Karpas-422 (cell line): ENCODE measurements at regions not wholly inside any gene's neighbourhood (a gene's known extent, or its start where the extent isn't known, plus 50 kb on each side); places are given as distances from the start of the nearest gene placed in this dataset.

Experiments
- DNase-seq: peaks from one replicate; pipeline ENCODE4 v3.0.0-alpha.2; 2015
- H2AFZ ChIP-seq: fragments of 200-600 bp; sonication (generic); 2 replicates; pipeline ENCODE4 v1.6.1; 2014; ENCODE audit warnings: antibody characterized with exemption, low read length, mixed read lengths
- H3K27ac ChIP-seq: fragments of 200-600 bp; sonication (generic); 2 replicates; pipeline ENCODE4 v1.5.1; 2014; ENCODE audit warnings: mild to moderate bottlenecking, low read length, moderate library complexity
- H3K27me3 ChIP-seq: fragments of 200-600 bp; sonication (generic); 2 replicates; pipeline ENCODE4 v1.6.1; 2014; ENCODE audit warnings: low read length, mixed read lengths
- H3K36me3 ChIP-seq: fragments of 200-600 bp; sonication (generic); 2 replicates; pipeline ENCODE4 v1.6.1; 2014; ENCODE audit warnings: low read length, mixed read lengths; ENCODE audit not compliant: insufficient read depth
- H3K4me1 ChIP-seq: fragments of 200-600 bp; sonication (generic); 2 replicates; pipeline ENCODE4 v1.6.1; 2014; ENCODE audit warnings: mild to moderate bottlenecking, low read length, mixed read lengths
- H3K4me2 ChIP-seq: fragments of 200-600 bp; sonication (generic); 2 replicates; pipeline ENCODE4 v1.6.1; 2014; ENCODE audit warnings: low read length, low read depth, mild to moderate bottlenecking; ENCODE audit not compliant: poor library complexity, severe bottlenecking
- H3K4me3 ChIP-seq: fragments of 200-600 bp; sonication (generic); 2 replicates; pipeline ENCODE4 v1.5.1; 2014; ENCODE audit warnings: mild to moderate bottlenecking, antibody characterized with exemption, low read length, mixed read lengths
- H3K79me2 ChIP-seq: fragments of 200-600 bp; sonication (generic); 2 replicates; pipeline ENCODE4 v1.6.1; 2014; ENCODE audit warnings: mild to moderate bottlenecking, low read length, mixed read lengths
- H3K9ac ChIP-seq: fragments of 200-600 bp; sonication (generic); 2 replicates; pipeline ENCODE4 v1.6.0; 2014; ENCODE audit warnings: low read length
- H3K9me2 ChIP-seq: fragments of 200-600 bp; sonication (generic), shearing (Covaris generic); replicated peaks from 2 replicates; pipeline ENCODE4 v1.6.0; 2014; ENCODE audit warnings: mild to moderate bottlenecking, low read length, moderate library complexity; ENCODE audit not compliant: insufficient read depth
- H3K9me3 ChIP-seq: fragments of 300-700, 200-600 bp; sonication (generic); 2 replicates; pipeline ENCODE4 v1.6.1; 2014; ENCODE audit warnings: low read length, mixed read lengths
- H4K20me1 ChIP-seq: fragments of 200-600 bp; sonication (generic); 2 replicates; pipeline ENCODE4 v1.6.1; 2014; ENCODE audit warnings: mild to moderate bottlenecking, antibody characterized with exemption, low read length, low read depth; ENCODE audit not compliant: insufficient read depth

GRCh38 chr3:63167113-63167512 is 111.0 kb upstream of the SYNPR start:
- DNase-seq, result no peak

GRCh38 chr3:63168179-63168578 is 109.9 kb upstream of the SYNPR start:
- no peaks in the 10 kb centered on the region for H4K20me1 ChIP-seq
- H3K9me2 ChIP-seq, result no peaks in the 10 kb centered on the region

More at GRCh38 chr3:63167113-63167512, 111.0 kb upstream of the SYNPR start:
- H3K79me2 ChIP-seq, result no peaks in the 10 kb centered on the region
- no peaks in the 10 kb centered on the region; the same call in 1 of the 2 replicates for H3K27me3 ChIP-seq
- no peak overlapping the region for H2AFZ ChIP-seq
- H4K20me1 ChIP-seq, result no peaks in the 10 kb centered on the region
- no peak overlapping the region for H3K4me3 ChIP-seq
- H3K36me3 ChIP-seq, result no peaks in the 10 kb centered on the region
- no peaks in the 10 kb centered on the region for H3K9me3 ChIP-seq
- H3K27ac ChIP-seq, result no peak overlapping the region
- H3K4me2 ChIP-seq, result no peak overlapping the region
- peaks cover 16% of the 10 kb centered on the region for H3K4me1 ChIP-seq
- no peak overlapping the region for H3K9ac ChIP-seq
- H3K9me2 ChIP-seq, result no peaks in the 10 kb centered on the region

GRCh38 chr3:63179862-63180522 is 98.1 kb upstream of the SYNPR start:
- H3K9ac ChIP-seq, result no peak overlapping the region
- H3K4me2 ChIP-seq, result no peak overlapping the region
- H2AFZ ChIP-seq, result no peak overlapping the region
- no peaks in the 10 kb centered on the region for H4K20me1 ChIP-seq
- peaks cover 4% of the 10 kb centered on the region; the same call in 1 of the 2 replicates for H3K9me3 ChIP-seq
- no peaks in the 10 kb centered on the region for H3K79me2 ChIP-seq
- peaks cover 3% of the 10 kb centered on the region; the same call in 1 of the 2 replicates for H3K27me3 ChIP-seq
- H3K36me3 ChIP-seq, result no peaks in the 10 kb centered on the region
- H3K27ac ChIP-seq, result no peak overlapping the region
- no peak overlapping the region for H3K4me3 ChIP-seq
- DNase-seq, result no peak
- no peaks in the 10 kb centered on the region for H3K4me1 ChIP-seq
- H3K9me2 ChIP-seq, result peaks cover 3% of the 10 kb centered on the region; the same call in 1 of the 2 replicates

More at GRCh38 chr3:63168179-63168578, 109.9 kb upstream of the SYNPR start:
- Histone ChIP-seq H2AFZ (no peak overlapping the region), H3K36me3 (no peaks in the 10 kb centered on the region), H3K27ac (no peak overlapping the region), H3K4me3 (no peak overlapping the region), H3K4me1 (peaks cover 16% of the 10 kb centered on the region), H3K4me2 (no peak overlapping the region), H3K79me2 (no peaks in the 10 kb centered on the region), H3K9ac (no peak overlapping the region), H3K9me3 (no peaks in the 10 kb centered on the region), H3K27me3 (no peaks in the 10 kb centered on the region; the same call in 1 of the 2 replicates)
- DNase-seq, result peak; percentile 67

- Histone ChIP-seq H3K36me3 (no peaks in the 10 kb centered on the region), H3K4me2 (no peak overlapping the region), H3K79me2 (no peaks in the 10 kb centered on the region), H3K9me2 (no peaks in the 10 kb centered on the region), H3K27me3 (no peaks in the 10 kb centered on the region), H3K27ac (no peak overlapping the region), H3K4me1 (no peaks in the 10 kb centered on the region), H4K20me1 (no peaks in the 10 kb centered on the region), H3K4me3 (no peak overlapping the region), H3K9me3 (no peaks in the 10 kb centered on the region), H2AFZ (no peak overlapping the region), H3K9ac (no peak overlapping the region)
- no peak for DNase-seq
Observed at GRCh38 chr3:63192248-63192647, 85.9 kb upstream of the SYNPR start.

- Histone ChIP-seq H3K4me1 (no peaks in the 10 kb centered on the region), H3K79me2 (no peaks in the 10 kb centered on the region), H2AFZ (no peak overlapping the region), H3K36me3 (no peaks in the 10 kb centered on the region), H3K9ac (no peak overlapping the region), H4K20me1 (no peaks in the 10 kb centered on the region), H3K27me3 (no peaks in the 10 kb centered on the region), H3K4me2 (no peak overlapping the region), H3K9me2 (no peaks in the 10 kb centered on the region), H3K4me3 (no peak overlapping the region), H3K9me3 (no peaks in the 10 kb centered on the region), H3K27ac (no peak overlapping the region)
- DNase-seq, result peak; percentile 67
Observed at GRCh38 chr3:63193647-63194046, 84.5 kb upstream of the SYNPR start.

- H4K20me1 ChIP-seq, result no peaks in the 10 kb centered on the region
- H3K9ac ChIP-seq, result no peak overlapping the region
- no peaks in the 10 kb centered on the region for H3K9me2 ChIP-seq
- H2AFZ ChIP-seq, result no peak overlapping the region
- no peak overlapping the region for H3K4me2 ChIP-seq
- H3K36me3 ChIP-seq, result no peaks in the 10 kb centered on the region
- H3K79me2 ChIP-seq, result no peaks in the 10 kb centered on the region
- H3K27me3 ChIP-seq, result no peaks in the 10 kb centered on the region
- H3K4me3 ChIP-seq, result no peak overlapping the region
- DNase-seq, result no peak
- no peaks in the 10 kb centered on the region for H3K9me3 ChIP-seq
- no peaks in the 10 kb centered on the region for H3K4me1 ChIP-seq
- H3K27ac ChIP-seq, result no peak overlapping the region
Observed at GRCh38 chr3:63199606-63200005, 78.5 kb upstream of the SYNPR start.

GRCh38 chr3:63202529-63202928 is 75.6 kb upstream of the SYNPR start:
- Histone ChIP-seq H2AFZ (no peak overlapping the region), H4K20me1 (no peaks in the 10 kb centered on the region)

GRCh38 chr3:63207066-63207590 is 71.0 kb upstream of the SYNPR start:
- Histone ChIP-seq H4K20me1 (no peaks in the 10 kb centered on the region), H3K4me1 (no peaks in the 10 kb centered on the region), H3K9ac (no peak overlapping the region), H3K9me3 (no peaks in the 10 kb centered on the region), H3K9me2 (no peaks in the 10 kb centered on the region), H3K27ac (no peak overlapping the region), H3K4me2 (no peak overlapping the region), H3K4me3 (no peak overlapping the region), H3K27me3 (no peaks in the 10 kb centered on the region), H3K79me2 (no peaks in the 10 kb centered on the region), H3K36me3 (no peaks in the 10 kb centered on the region), H2AFZ (no peak overlapping the region)
- no peak for DNase-seq

More at GRCh38 chr3:63202529-63202928, 75.6 kb upstream of the SYNPR start:
- Histone ChIP-seq H3K4me3 (no peak overlapping the region), H3K27me3 (no peaks in the 10 kb centered on the region), H3K9me3 (no peaks in the 10 kb centered on the region), H3K4me1 (no peaks in the 10 kb centered on the region), H3K4me2 (no peak overlapping the region), H3K9me2 (no peaks in the 10 kb centered on the region), H3K9ac (no peak overlapping the region), H3K27ac (no peak overlapping the region), H3K36me3 (no peaks in the 10 kb centered on the region), H3K79me2 (no peaks in the 10 kb centered on the region)
- DNase-seq, result no peak
